HG03520 (cell line): ENCODE measurements at regions not wholly inside any gene's neighbourhood (a gene's known extent, or its start where the extent isn't known, plus 50 kb on each side); places are given as distances from the start of the nearest gene placed in this dataset.
"Not testable (repeated sequence)": the region's sequence is repeated elsewhere in the genome, so short reads cannot be mapped to it uniquely, and the experiment has no call there.

Experiments used
- ATAC-seq: cut with Tn5 transposase; IDR thresholded peaks from one replicate; pipeline ENCODE4 v1.9.1; 2021; ENCODE audit warnings: mild to moderate bottlenecking, moderate library complexity; ENCODE audit not compliant: unreplicated experiment

DNA sequence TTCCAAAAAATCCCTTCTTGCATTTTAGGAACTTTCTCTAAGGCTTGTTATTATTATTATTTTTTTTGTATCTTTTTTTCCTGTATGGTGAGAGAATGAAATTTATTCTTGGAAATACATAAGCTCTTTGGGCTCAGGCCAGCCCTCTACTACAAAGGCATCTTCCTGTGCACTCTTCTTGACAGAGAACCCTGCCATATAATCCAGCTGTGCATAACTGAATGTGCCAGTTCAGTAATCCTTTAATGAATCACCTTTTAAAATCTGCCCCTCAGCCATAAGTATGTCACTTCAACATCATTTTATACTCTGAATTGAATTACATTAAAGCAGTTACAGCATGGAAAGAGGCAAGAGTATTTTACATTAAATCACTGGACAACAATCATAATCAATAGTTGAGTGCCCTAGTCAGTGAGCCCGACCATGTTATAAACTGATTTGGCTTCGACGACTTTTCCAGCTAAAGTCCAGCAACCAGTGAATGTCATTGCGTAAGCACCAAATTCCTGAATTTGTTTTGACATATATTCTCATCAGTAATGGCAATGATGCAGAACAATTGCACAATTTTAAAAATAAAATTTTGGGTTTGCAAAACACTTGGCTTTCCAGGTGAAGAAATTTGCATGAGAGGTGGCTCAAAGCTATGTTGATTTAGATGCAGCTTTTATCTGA, 59.2 kb upstream of the KCNK2 start:
- no peak for ATAC-seq

DNA sequence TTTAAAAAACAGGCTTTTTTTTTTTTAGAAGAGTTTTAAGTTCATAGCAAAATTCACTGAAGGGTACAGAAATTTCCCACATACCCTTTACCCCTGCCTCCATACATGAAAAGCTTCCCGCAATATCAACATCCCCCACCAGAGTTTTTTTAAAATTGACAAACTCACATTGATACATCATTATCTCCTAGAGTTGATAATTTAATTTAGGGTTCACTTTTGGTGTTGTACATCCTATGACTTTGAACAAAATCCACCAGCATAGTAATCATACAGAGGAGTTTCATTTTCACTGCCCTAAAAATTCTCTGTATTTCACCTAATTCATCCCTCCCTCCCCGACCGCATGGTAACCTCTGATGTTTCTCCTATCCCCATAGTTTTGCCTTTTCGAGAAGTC, 53.6 kb upstream of the KCNK2 start:
- ATAC-seq = no peak

DNA sequence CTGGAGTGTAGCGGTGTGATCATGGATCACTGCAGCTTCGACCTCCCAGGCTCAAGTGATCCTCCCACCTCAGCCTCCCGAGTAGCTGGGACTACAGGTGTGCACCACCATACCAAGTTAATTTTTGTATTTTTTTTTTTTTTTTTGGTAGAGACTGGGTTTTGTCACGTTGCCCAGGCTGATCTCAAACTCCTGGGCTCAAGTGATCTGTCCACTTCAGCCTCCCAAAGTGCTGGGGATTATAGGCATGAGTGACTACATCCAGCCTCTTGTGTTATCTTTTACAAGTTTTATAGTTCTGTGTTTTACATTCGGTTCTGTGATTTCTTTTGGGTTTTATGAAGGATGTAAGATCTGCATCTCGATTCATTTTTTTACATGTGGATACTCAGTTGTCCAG, 52.0 kb upstream of the KCNK2 start:
- not testable (repeated sequence) for ATAC-seq

GRCh38 chr1:215031392-215031791, 51.1 kb upstream of the KCNK2 start:
- no peak for ATAC-seq
